ENCODE measurements at regions not wholly inside any gene's neighbourhood (a gene's known extent, or its start where the extent isn't known, plus 50 kb on each side); places are given as distances from the start of the nearest gene placed in this dataset.
A peak's percentile ranks its signal among the peaks of the same experiment; 100 is the strongest.

DNA sequence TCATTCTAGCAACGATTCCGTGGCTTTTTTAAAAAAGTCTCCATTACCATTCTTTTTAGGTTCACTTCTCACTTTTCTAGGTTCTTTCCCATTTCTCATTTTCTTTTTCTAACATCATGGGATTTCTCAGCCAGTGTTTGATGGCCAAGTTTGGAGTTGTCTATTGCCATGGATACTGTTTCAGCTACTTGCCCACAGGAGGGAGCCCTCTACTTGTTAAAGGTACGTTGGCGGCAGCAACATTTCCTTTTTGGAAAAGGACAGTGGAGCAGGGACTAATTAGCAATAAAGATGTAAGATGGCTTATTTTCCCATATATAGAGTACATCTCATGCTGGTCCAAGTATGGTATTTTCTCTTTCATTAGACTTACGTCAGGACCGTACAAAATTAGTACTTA, 2257.5 kb upstream of the C9orf72 start:
- peak; percentile 6 for DNase-seq (ENCODE audit: low read depth)

DNA sequence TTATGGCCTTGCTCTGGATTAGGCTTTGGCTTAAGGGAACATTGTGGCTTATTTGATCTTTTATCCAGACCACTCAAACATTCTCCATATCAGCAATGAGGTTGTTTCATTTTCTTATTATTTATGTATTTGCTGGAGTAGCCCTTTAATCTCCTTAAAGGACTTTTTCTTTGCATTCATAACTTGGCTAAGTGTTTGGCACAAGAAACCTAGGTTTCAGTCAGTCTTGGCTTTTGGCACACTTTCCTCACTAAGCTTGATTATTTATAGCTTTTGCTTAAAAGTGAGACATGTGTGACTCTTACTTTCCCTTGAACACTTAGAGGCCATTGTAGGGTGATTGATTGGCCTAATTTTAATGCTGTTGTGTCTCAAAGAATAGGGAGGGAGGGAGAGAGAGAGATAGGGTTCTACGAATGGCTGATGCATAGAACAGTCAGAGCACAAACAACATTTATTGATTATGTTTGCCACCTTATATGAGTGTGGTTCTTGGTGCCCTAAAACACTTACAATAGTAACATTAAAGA, 2265.3 kb upstream of the C9orf72 start:
- DNase-seq (ENCODE audit: low read depth) = no peak

DNA sequence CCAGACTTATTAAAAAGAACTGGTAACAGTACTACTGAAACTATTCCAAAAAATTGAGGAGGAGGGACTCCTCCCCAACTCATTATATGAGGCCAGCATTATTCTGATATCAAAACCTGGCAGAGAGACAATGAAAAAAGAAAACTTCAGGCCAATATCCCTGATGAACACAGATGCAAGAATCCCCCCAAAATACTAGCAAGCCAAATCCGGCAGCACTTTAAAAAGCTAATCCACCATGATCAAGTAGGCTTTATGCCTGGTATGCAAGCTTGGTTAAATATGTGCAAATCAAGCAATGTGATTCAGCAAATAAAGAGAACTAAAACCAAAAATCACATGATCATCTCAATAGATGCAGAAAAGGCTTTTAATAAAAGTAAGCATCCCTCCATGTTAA, 2271.0 kb upstream of the C9orf72 start:
- no peak for DNase-seq (ENCODE audit: low read depth)

DNA sequence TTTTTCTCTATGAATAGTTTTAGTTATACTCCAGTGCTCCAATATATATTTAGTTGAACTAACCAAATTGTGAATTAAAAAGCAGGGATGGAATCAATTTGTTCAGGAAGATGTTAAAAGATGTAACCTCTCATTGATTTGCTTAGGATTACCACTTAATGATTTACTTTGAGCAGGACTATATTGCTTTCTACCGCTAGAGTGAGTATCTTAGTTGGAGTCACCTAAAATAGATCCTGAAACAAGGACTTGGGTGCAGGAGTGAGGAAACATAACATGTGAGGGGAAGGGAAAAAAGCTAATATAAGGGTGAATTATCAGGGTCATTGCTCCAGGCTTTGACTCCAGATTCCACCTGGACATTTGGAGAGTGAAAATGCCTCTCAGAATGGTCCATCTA, 2277.4 kb upstream of the C9orf72 start:
- DNase-seq (ENCODE audit: low read depth) = no peak

DNA sequence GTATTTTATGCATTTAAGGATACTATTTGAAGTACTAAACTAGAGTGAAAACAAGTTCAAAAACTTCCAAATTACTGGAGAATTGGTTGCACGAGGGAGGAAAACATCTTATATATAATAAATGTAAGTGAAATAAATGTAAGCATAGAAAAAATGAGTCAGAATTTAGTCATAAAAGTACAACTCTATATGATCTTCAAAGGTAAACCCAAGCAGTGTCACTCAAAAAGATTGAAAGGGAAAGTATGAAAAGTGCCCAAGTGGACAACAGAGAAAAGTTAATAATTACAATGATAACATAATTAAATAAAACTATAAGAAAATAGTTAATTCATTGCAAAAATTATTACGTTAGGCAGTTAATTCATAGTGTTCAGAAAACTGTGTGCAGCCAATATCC, 2288.5 kb upstream of the C9orf72 start:
- DNase-seq (ENCODE audit: low read depth) = no peak

DNA sequence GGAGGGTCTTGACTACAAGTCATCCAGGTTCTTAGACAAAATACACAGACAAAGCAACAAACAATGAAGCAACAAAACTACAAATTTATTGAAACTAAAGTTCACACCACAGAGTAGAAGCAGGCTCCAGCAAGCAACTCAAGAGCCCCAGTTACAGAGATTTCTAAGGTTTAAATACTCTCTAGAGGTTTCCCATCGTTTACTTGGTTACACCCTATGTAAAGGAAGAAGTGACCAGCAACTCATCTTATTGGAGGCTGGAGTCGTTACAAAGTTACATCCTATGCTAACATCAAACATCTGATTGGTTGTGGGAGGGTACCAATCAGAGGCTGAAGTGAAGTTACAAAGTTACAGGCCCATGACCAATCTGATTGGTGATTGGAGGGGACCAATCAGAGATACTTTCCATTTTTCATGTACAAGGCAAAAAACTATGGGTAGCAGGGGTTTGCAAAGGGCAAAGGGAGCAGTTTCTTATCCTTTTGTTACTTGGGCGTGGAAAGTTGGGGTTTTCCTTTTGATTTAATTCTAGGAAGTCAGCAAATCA, 2292.6 kb upstream of the C9orf72 start:
- DNase-seq (ENCODE audit: low read depth) = no peak

DNA sequence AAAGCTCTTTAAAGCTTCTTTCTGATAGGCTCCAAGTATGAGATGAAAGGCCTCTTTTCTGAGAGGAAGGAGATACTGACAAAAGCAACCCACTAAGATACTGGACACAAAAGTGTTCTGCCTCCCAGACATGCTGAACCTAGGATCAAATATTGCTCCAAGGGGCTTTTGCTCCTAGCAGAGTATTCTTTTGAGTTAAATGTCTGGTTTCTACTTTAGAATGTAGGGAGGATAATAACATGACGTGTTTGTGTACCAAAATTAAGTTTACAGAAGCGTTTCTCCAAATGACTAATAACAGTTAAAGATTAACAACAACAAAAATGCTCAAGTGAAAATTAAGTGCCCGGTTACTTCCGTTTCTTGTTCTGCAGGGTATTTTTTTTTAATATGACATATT, 2293.3 kb upstream of the C9orf72 start:
- no peak for DNase-seq (ENCODE audit: low read depth)

DNA sequence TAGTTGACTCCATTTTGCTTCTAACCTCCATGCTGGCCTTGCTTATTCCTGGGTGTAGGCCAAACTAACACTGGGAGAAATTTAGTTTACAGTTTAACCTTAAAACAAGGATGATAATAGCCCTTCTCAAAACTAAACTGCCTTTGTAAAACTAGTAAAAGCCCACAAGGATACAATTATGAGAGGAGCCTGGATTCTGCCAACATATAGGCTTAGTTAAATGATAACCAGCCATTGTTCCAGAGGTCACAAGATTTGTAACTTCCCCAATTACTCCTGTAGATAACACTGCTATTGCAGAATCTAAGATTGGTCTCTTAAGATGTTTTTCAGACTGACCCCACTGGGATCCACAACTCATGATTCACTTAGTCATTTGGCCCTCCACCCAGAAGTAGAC, 2300.3 kb upstream of the C9orf72 start:
- DNase-seq (ENCODE audit: low read depth) = no peak

DNA sequence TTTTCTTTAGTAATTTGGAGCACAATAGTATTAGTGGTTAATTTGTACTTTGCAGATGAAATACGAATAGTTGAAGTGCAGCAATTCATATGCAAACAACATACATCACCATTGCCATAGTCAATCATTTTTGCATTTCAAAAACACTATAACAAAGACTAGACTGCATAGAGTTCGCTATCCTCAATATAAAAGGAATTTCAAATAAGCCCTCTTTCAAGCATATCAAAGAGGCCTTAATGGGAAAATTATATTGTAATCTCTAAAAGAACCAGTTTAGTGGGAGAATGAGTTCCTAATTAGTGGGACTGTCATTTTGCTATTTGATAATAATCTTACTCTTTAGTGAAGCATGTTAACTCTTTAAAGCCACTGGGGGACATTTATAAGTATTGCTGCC, 2302.3 kb upstream of the C9orf72 start:
- no peak for DNase-seq (ENCODE audit: low read depth)

DNA sequence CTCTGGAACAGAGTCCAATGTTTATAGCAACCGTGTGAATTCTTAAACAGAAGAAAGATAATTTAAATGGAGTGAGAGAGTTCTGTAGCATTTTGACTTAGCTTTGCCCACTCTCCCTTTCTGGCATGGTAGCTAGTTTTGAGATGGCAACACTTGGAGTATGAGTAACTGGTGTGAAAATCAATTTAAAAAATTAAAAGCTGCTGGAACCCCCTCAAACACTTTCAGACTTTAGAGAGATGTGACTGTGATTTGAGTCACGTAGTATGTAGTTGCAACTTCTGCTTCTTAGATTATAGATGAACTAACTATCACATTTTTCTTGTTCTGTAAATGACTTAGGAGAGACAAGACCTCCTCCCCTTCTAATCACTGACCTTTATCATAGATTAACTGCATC, 2309.5 kb upstream of the C9orf72 start:
- DNase-seq (ENCODE audit: low read depth) = no peak

DNA sequence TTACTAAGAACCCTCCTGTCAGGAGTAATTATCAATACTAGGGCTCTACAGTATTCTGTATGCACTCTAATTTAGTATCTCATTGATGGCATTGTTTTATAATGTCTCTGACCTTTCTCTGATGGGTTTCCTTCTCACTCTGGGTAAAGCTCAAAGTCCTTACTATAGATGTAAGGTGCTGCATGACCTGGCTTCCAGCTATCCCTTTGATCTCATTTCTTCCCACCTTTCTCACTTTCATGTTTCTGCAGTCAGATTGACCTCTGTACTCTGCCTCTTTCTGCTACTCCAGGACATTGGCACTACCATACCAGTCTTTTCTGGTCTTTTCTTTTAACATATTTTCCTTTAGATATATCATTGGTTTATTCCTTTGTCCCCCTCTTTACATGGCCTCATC, 2332.8 kb upstream of the C9orf72 start:
- DNase-seq (ENCODE audit: low read depth) = no peak

DNA sequence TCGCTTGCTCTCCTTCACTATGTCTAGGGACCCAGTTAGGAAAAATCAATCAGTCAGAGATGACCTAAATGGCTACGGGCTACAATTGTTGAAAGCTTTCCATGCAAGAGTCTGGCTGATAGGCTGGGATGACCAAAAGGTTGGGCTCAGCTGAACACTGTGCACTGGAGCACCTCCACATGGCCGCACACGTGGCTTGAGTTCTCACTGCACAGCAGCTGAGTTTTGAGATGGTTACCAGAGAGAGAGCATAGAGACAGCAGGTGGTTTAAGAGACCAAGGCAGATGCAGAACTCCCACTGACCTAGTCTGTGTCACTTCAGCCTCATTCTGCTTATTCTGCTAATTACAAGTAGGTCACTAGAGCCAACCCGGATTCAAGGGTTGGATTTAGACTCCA, 2354.8 kb upstream of the C9orf72 start:
- DNase-seq (ENCODE audit: low read depth) = no peak

DNA sequence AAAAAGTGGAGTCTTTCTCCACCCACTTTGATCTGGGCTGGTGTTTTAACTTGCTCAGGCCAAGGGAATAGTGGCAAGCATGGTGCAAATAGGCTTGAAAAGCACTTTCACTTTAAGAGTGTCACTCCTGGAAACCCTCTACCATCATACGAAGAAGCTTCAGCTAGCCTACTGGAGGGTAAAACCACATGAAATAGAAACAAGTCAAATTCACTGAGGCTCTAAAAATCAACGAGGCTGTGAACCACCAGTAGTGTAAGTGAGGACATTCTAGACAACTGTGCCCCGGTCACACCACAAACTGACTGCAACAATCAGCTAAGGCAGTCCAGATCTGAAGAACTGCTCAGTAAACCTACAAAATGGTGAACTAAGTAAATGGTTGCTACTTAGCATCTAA, 2366.3 kb upstream of the C9orf72 start:
- DNase-seq (ENCODE audit: low read depth) = no peak

DNA sequence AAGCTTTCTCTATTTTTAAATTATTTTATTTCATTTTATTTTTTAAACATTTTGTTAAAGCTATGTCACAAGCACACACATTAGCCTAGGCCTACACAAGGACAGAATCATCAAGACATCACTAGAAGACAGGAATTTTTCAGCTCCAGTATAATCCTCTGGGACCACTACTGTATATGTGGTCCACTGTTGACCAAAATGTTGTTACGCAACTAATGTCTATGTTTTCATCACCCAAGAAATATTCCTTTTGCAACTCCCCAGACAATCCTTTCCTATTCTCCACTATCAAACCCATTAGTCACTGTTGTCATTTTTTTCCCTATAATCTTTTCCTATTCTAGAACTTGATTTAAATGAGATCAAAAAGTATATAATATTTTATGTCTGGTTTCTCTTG, 2371.7 kb upstream of the C9orf72 start:
- DNase-seq (ENCODE audit: low read depth) = no peak

DNA sequence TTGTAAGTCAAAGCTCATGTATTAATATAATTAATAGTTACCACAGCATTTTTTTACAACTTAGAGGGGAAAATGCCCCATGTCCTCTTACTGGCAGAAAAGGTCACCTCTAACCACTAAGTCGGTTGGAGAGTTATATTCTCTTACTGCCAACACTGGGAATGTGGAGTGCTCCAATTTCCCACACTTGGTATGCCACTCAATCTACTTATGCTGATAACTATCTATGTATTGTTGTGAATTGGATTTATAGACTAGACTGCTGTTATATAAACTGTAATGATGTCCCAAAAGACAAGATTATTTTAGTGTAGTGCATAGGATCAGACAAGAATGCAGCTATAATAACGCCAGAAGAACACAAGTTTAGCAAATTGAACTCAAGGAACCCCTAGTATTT, 2385.2 kb upstream of the C9orf72 start:
- DNase-seq (ENCODE audit: low read depth) = no peak

DNA sequence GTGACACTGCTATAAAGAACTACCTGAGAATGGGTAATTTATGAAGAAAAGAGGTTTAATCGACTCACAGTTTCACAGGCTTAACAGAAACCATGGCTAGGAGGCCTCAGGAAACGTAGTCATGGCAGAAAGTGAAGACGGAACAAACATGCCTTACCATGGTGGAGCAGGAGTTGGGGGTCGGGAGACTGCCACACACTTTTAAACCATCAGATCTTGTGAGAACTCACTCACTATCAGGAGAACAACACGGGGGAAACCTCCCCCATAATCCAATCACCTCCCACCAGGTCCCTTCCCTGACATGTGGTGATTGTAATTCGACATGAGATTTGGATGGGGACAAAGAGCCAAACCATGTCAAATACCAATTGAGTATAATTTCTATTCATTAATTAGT, 2392.6 kb upstream of the C9orf72 start:
- DNase-seq (ENCODE audit: low read depth) = no peak

DNA sequence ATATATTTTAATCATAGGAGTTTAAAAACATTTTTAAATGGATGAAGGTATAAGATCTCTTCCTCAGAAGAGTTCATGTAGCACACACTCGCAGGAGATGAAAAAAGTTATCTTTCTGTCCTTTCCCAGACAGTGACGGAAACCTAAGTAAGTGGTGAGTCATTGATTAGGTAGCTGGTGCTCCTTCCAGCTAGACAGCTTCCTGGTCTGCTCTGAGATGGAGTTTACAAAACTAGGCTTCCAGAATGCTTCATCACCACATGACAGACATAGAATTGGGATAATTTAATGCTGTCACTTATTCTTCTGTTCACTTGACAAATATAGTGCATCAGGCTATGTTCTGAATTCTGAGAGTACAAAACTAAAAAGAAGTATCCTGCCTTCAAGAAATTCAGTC, 2393.0 kb upstream of the C9orf72 start:
- no peak for DNase-seq (ENCODE audit: low read depth)

DNA sequence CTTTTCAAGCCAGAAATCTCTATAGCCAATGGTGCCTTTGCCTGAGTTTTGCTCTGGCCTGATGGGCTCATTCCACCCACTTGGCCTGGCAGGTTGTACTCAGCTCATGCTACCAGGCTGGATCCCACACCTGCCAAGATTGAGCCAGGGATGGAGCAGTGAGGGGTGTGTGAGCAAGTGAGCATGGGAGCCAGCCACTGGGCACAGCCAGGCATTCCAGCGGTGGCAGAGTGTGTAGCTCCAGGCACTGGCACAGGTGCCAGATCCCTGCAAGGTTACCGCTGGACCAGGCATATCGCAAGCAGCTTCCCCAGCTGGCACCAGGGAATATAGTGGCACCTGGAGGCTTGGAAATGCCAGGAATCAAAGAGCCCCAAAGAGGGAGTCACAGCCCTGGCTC, 2395.6 kb upstream of the C9orf72 start:
- no peak for DNase-seq (ENCODE audit: low read depth)

DNA sequence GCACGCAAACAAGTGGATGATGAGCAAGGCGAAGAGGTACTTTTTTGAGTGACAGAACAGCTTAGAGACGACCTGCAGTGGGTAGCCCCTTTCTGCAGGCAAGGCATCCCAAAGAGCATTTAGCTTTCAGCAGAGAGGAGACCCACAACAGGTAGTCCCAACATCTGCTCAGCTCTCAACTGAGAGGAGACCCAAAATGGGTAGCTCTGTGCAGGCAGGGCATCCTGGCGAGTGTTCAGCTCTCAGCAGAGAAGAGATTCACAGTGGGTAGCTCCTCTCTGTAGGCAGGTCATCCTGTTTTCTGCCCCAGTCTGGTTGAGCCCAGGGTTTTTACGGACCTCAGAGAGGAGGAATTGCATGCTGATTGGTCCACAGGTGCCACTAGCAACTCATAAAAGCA, 2396.1 kb upstream of the C9orf72 start:
- DNase-seq (ENCODE audit: low read depth) = no peak

DNA sequence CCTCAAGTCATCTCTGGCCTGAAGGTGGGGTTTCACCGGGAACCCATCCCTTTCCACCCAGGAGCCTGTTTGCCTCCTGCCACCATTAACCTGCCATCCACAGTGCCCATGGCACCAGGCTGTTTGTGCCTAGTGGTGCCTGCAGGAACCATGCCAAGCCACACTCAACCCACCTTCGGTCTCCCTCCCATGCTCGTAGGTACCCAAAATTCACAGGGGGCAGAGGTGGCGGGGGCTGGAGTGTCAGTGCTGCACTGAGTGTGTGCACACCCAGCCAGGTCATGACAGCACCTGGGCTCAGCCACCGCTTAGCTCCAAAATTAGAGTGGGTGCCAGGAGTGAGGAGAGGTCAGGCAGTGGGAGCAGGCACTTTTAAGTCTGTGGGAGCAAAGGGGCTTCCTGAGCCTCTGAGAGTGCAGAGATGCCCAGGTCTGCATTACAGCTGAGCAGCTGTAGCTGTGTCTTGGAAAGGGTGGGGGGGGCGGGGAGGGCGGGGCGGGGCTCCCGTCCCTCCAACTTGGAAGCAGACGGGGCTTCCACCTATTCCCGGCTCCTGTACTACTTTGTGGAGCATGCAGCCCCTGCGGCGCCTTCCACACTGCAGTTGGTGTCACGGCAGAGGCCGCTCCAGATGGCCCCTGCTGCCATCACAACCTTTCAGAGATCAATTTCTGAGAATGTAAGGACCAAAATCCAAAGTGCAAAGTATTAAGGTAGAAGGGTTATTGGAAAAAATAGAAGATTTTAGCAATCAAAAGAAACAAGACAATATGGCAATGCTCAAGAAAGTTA, 2396.8 kb upstream of the C9orf72 start:
- DNase-seq (ENCODE audit: low read depth) = no peak

DNA sequence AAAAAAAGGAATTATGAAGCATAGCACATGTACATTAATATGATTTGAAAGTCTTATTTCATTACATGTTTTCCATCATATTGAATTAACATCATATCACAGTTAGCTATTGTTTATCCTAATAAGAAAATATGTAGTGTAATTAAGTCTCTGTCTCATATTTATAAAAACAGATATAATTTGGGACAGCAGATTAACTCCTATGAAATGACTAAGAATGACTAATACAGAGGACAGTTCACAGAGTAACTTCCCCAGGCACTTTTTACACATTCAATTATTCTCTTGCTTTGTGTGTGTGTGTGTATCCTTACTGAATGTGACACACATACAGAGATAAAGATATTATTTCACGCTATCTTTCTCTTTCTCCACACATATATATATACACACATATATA, 2400.9 kb upstream of the C9orf72 start:
- DNase-seq (ENCODE audit: low read depth) = no peak

DNA sequence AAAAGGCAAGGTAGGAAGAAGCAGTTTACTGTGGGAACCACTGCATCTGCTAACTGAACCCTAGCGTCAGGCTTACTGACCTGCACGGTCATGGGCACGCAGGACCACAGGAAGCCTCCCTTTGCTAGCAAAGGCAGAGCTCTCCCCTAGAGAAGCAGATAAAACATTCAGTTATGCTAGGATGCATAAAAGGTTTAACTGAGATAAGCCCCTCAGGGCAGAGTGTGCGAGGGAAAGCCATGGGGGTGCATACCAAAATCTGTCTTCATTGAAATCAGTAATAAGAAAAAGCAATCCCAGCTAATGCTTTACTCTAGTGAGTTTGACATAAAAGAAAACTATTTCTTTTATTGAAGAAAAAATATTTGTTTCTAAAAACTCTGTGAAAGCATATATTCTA, 2403.7 kb upstream of the C9orf72 start:
- DNase-seq (ENCODE audit: low read depth) = no peak

DNA sequence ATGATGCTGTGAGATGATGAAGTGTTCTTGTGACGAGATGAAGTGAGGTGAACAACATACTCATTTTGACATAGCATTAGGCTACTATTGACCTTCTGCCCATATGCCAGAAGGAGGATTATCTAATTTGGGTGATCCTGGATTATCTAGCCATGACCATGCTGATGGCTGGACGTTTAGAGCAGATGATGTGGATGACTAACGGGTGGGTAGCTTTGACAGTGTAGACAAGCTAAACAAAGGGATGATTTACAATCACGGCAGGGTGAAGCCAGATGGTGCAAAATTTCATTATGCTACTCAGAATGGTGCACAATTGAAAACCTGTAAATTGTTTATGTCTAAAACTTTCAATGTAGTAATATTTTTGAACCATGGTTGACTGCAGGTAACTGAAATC, 2403.4 kb upstream of the ACO1 start:
- DNase-seq (ENCODE audit: low read depth) = no peak

DNA sequence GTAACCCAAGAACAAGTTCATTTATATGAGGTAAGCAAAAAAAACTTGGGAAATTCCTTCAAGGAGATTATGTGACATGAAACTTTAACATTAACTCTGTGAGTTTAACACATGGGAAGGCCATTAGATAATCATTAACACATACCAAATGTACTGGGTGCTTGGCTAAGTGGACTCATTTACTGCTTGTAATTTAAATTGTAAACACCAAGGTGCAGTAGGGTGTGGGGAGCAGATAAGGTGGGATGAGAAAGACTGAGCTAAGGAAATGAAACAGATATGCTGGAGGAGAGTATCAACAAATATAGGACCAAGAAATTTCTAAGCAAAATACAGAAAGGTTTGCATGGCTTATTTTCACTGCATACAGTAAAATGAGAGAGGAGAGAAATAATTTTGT, 2384.8 kb upstream of the ACO1 start:
- no peak for DNase-seq (ENCODE audit: low read depth)

Measured in stromal cell of bone marrow (primary cell).